ENCODE measurements at regions not wholly inside any gene's neighbourhood (a gene's known extent, or its start where the extent isn't known, plus 50 kb on each side); places are given as distances from the start of the nearest gene placed in this dataset.

DNA sequence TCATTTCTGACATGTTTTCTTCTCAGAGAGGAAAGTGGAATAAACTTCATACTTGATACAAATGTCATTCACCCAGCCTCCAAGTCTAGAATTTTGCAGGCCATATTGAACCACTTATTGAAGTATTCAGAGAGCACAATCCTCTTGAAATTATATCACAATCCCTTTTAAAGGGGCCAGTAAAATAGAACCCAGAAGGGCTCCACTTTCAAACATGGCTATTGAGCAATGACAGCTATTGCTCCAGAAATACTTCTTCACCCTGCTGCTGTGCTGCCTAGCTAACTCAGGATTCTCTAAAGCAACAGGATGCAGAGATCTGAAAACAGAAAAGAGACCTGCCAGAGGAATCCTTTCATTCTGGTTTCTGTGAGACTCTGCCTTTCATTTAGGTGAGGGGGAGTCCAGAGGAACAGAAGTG, 275.0 kb upstream of the CDH5 start:
- H3K27ac ChIP-seq (ENCODE audit: low read depth, low read length), result no peak overlapping the region
- ATAC-seq (no peak), DNase-seq (ENCODE audit: low read depth, low spot score) (no peak)
- RAD21 ChIA-PET (ENCODE audit: low non-redundant PET in 1 of 2, low total read pairs in 2 of 2, uncharacterized antibody in 2 of 2, unreplicated experiment in 2 of 2), result no interaction called here
- H3K9ac ChIP-seq (ENCODE audit: low read length), result no peak overlapping the region
- H2AFZ ChIP-seq (ENCODE audit: low read depth, low read length, poor library complexity, severe bottlenecking), result no peak overlapping the region
- intact Hi-C loops (cut with micrococcal nuclease), result no loop called here
- no peaks in the 10 kb centered on the region for H4K20me1 ChIP-seq (ENCODE audit: insufficient read depth)
- TF ChIP-seq RAD21 (IDR thresholded peaks at IDR 0.05; ENCODE audit: low read depth), result no peak
- TF ChIP-seq ZNF274 (IDR thresholded peaks at IDR 0.05; ENCODE audit: low read depth, low read length), result no peak
- TF ChIP-seq POLR2AphosphoS5 (IDR thresholded peaks at IDR 0.05; ENCODE audit: low read depth, low read length), result no peak
- TF ChIP-seq FOSL1 (IDR thresholded peaks at IDR 0.05; ENCODE audit: low read depth), result no peak
- TF ChIP-seq, protein P1, sequence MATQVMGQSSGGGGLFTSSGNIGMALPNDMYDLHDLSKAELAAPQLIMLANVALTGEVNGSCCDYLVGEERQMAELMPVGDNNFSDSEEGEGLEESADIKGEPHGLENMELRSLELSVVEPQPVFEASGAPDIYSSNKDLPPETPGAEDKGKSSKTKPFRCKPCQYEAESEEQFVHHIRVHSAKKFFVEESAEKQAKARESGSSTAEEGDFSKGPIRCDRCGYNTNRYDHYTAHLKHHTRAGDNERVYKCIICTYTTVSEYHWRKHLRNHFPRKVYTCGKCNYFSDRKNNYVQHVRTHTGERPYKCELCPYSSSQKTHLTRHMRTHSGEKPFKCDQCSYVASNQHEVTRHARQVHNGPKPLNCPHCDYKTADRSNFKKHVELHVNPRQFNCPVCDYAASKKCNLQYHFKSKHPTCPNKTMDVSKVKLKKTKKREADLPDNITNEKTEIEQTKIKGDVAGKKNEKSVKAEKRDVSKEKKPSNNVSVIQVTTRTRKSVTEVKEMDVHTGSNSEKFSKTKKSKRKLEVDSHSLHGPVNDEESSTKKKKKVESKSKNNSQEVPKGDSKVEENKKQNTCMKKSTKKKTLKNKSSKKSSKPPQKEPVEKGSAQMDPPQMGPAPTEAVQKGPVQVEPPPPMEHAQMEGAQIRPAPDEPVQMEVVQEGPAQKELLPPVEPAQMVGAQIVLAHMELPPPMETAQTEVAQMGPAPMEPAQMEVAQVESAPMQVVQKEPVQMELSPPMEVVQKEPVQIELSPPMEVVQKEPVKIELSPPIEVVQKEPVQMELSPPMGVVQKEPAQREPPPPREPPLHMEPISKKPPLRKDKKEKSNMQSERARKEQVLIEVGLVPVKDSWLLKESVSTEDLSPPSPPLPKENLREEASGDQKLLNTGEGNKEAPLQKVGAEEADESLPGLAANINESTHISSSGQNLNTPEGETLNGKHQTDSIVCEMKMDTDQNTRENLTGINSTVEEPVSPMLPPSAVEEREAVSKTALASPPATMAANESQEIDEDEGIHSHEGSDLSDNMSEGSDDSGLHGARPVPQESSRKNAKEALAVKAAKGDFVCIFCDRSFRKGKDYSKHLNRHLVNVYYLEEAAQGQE (IDR thresholded peaks at IDR 0.05; ENCODE audit: low read depth), result no peak
- TF ChIP-seq, protein P2, sequence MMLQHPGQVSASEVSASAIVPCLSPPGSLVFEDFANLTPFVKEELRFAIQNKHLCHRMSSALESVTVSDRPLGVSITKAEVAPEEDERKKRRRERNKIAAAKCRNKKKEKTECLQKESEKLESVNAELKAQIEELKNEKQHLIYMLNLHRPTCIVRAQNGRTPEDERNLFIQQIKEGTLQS (IDR thresholded peaks at IDR 0.05), result no peak
- no peak for TF ChIP-seq EZH2phosphoT487 (IDR thresholded peaks at IDR 0.05; ENCODE audit: borderline replicate concordance)
- no peak for TF ChIP-seq CBX3 (IDR thresholded peaks at IDR 0.05; ENCODE audit: low read depth)
- TF ChIP-seq CEBPB (IDR thresholded peaks at IDR 0.05; ENCODE audit: low read depth), result no peak
- no peak for TF ChIP-seq SRF (IDR thresholded peaks at IDR 0.05; ENCODE audit: low read depth)
- TF ChIP-seq TCF7L2 (IDR thresholded peaks at IDR 0.05; ENCODE audit: borderline replicate concordance, extremely low read depth, insufficient read depth, insufficient read length), result no peak
- TF ChIP-seq, protein P3, sequence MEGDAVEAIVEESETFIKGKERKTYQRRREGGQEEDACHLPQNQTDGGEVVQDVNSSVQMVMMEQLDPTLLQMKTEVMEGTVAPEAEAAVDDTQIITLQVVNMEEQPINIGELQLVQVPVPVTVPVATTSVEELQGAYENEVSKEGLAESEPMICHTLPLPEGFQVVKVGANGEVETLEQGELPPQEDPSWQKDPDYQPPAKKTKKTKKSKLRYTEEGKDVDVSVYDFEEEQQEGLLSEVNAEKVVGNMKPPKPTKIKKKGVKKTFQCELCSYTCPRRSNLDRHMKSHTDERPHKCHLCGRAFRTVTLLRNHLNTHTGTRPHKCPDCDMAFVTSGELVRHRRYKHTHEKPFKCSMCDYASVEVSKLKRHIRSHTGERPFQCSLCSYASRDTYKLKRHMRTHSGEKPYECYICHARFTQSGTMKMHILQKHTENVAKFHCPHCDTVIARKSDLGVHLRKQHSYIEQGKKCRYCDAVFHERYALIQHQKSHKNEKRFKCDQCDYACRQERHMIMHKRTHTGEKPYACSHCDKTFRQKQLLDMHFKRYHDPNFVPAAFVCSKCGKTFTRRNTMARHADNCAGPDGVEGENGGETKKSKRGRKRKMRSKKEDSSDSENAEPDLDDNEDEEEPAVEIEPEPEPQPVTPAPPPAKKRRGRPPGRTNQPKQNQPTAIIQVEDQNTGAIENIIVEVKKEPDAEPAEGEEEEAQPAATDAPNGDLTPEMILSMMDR (IDR thresholded peaks at IDR 0.05 in 2 of 3, conservative IDR thresholded peaks at IDR 0.05 in 1 of 3; ENCODE audit: borderline replicate concordance in 1 of 3, insufficient read depth in 1 of 3, low read depth in 2 of 3, low read length in 2 of 3), result no peak
- TF ChIP-seq ZFX (IDR thresholded peaks at IDR 0.05), result no peak
- no peak for TF ChIP-seq POLR2A (IDR thresholded peaks at IDR 0.05; ENCODE audit: borderline replicate concordance, extremely low read depth, insufficient read depth, insufficient read length)
- TF ChIP-seq EZH2 (IDR thresholded peaks at IDR 0.05), result no peak
- TF ChIP-seq ELF1 (IDR thresholded peaks at IDR 0.05; ENCODE audit: borderline replicate concordance, low read depth), result no peak
- no peak for TF ChIP-seq JUND (IDR thresholded peaks at IDR 0.05)
- H3K79me2 ChIP-seq (ENCODE audit: insufficient read depth, low read length), result no peaks in the 10 kb centered on the region
- H3K9me2 ChIP-seq (ENCODE audit: insufficient read depth), result no peaks in the 10 kb centered on the region
- no peak overlapping the region for H3K4me2 ChIP-seq (ENCODE audit: low read length)
- CTCF ChIA-PET, result no interaction called here
- H3K4me3 ChIP-seq (replicated peaks in 1 of 2; ENCODE audit: low read depth in 1 of 2, low read length in 2 of 2), result no peak overlapping the region
- H3K36me3 ChIP-seq (ENCODE audit: control insufficient read depth in 1 of 2, insufficient read depth in 2 of 2, low read length in 2 of 2), result no peaks in the 10 kb centered on the region
- H3K27me3 ChIP-seq (ENCODE audit: insufficient read depth, low read length), result peaks cover 24% of the 10 kb centered on the region
- POLR2A ChIA-PET, result no interaction called here
- H3K4me1 ChIP-seq (ENCODE audit: control insufficient read depth in 1 of 2, insufficient read depth in 2 of 2, low read length in 2 of 2), result no peaks in the 10 kb centered on the region
- no peaks in the 10 kb centered on the region for H3K9me3 ChIP-seq (ENCODE audit: control insufficient read depth in 1 of 2, insufficient read depth in 1 of 2, low read depth in 1 of 2, low read length in 2 of 2)
- no TSS peak for BruUV-seq (replicated peaks)
